ENCODE measurements at regions not wholly inside any gene's neighbourhood (a gene's known extent, or its start where the extent isn't known, plus 50 kb on each side); places are given as distances from the start of the nearest gene placed in this dataset.

- no peak for DNase-seq
These were observed 205.3 kb downstream of the RAP2A start for GRCh38 chr13:97639236-97639635.

- no peak for DNase-seq
These were observed 206.3 kb downstream of the RAP2A start for GRCh38 chr13:97640268-97640667.

- no peak for DNase-seq
These were observed 214.4 kb downstream of the RAP2A start for GRCh38 chr13:97648171-97648880.

- no peak for DNase-seq
These were observed 214.9 kb downstream of the RAP2A start for GRCh38 chr13:97648881-97649224.

GRCh38 chr13:97653443-97654140, 219.6 kb downstream of the RAP2A start:
- DNase-seq: no peak

GRCh38 chr13:97654236-97654635, 220.3 kb downstream of the RAP2A start:
- no peak for DNase-seq

- DNase-seq: no peak
These were observed 224.6 kb downstream of the RAP2A start for GRCh38 chr13:97658556-97658955.

- no peak for DNase-seq
These were observed 225.6 kb downstream of the RAP2A start for GRCh38 chr13:97659602-97660001.

GRCh38 chr13:97660594-97661260, 226.8 kb downstream of the RAP2A start:
- no peak for DNase-seq

GRCh38 chr13:97686594-97686993, 252.6 kb downstream of the RAP2A start:
- no peak for DNase-seq

- DNase-seq: no peak
These were observed 258.7 kb downstream of the RAP2A start for GRCh38 chr13:97692628-97693027.

GRCh38 chr13:97695684-97696083, 257.8 kb upstream of the IPO5 start:
- no peak for DNase-seq

GRCh38 chr13:97696921-97697320, 256.6 kb upstream of the IPO5 start:
- DNase-seq: no peak

GRCh38 chr13:97700306-97700848, 253.1 kb upstream of the IPO5 start:
- no peak for DNase-seq

GRCh38 chr13:97702614-97703013, 250.9 kb upstream of the IPO5 start:
- DNase-seq: no peak

- DNase-seq: no peak
These were observed 242.7 kb upstream of the IPO5 start for GRCh38 chr13:97710797-97711196.

- no peak for DNase-seq
These were observed 240.7 kb upstream of the IPO5 start for GRCh38 chr13:97712770-97713169.

- DNase-seq: no peak
These were observed 237.7 kb upstream of the IPO5 start for GRCh38 chr13:97715763-97716162.

GRCh38 chr13:97716746-97717145, 236.7 kb upstream of the IPO5 start:
- DNase-seq: no peak

GRCh38 chr13:97719736-97720135, 233.7 kb upstream of the IPO5 start:
- no peak for DNase-seq

GRCh38 chr13:97720896-97721295, 232.6 kb upstream of the IPO5 start:
- DNase-seq: no peak

GRCh38 chr13:97723655-97724054, 229.8 kb upstream of the IPO5 start:
- DNase-seq: no peak

GRCh38 chr13:97724450-97724849, 229.0 kb upstream of the IPO5 start:
- no peak for DNase-seq
